ENCODE measurements at regions not wholly inside any gene's neighbourhood (a gene's known extent, or its start where the extent isn't known, plus 50 kb on each side); places are given as distances from the start of the nearest gene placed in this dataset.

GRCh38 chr6:84458271-84458670 is 230.8 kb upstream of the CEP162 start:
- TF ChIP-seq CTCF (IDR thresholded peaks at IDR 0.05; ENCODE audit: low read length) (no peak), EZH2 (IDR thresholded peaks at IDR 0.05; ENCODE audit: borderline replicate concordance, low read length) (no peak)
